ENCODE measurements at regions not wholly inside any gene's neighbourhood (a gene's known extent, or its start where the extent isn't known, plus 50 kb on each side); places are given as distances from the start of the nearest gene placed in this dataset.

DNA sequence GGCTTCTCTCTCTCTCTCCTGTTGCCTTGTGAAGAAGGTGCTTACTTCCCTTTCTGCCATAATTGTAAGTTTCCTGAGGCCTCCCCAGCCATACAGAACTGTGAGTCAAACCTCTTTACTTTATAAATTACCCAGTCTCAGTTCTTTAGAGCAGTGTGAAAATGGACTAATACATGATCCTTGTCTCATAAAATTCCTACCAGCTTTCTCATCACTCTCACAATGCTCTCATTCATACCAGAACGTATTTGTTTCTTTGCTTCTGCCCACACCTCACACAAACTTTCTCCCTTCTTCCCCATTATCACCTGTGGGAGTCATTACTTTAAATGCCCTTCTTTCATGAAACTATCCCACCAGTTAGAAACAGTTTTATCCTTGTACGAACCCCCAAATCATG, 62.7 kb upstream of the ARHGAP42 start:
- in situ Hi-C loops (cut with HindIII; ENCODE audit: low pct_unique_long_range_greater_than_20kb, low sequenced_read_pairs), result no loop called here
- no TSS peak for BruUV-seq (replicated peaks)
- intact Hi-C loops (cut with micrococcal nuclease; ENCODE audit: unreplicated experiment), result no loop called here
- DNase-seq (ENCODE audit: low read depth, low spot score) (no peak), ATAC-seq (no peak)
- Histone ChIP-seq H3K36me3 (ENCODE audit: control insufficient read depth, insufficient read depth, low read length) (no peaks in the 10 kb centered on the region), H3K4me3 (ENCODE audit: low read depth in 2 of 2, low read length in 2 of 2) (no peak overlapping the region), H3K4me1 (ENCODE audit: control insufficient read depth, insufficient read depth, low read length) (no peaks in the 10 kb centered on the region), H3K27me3 (ENCODE audit: control insufficient read depth, insufficient read depth, low read length) (no peaks in the 10 kb centered on the region), H3K9me3 (ENCODE audit: control insufficient read depth, insufficient read depth, low read depth, low read length) (peaks cover 13% of the 10 kb centered on the region; the same call in 1 of the 2 replicates), H3K27ac (ENCODE audit: low read length) (no peak overlapping the region)
- ChIA-PET POLR2A (no interaction called here), CTCF (interaction anchor here (0.5 kb wide), 1 partner anchor 63 kb away, joined by 4 read pairs; no protein-coding TSS in a partner anchor)
- no peak for TF ChIP-seq SIN3A (IDR thresholded peaks at IDR 0.05; ENCODE audit: borderline replicate concordance, insufficient read depth, low read depth, low read length)
- no peak for TF ChIP-seq CTCF (IDR thresholded peaks at IDR 0.05)
- TF ChIP-seq POLR2AphosphoS5 (IDR thresholded peaks at IDR 0.05; ENCODE audit: low read depth, low read length), result no peak
- no peak for TF ChIP-seq TCF7L2 (IDR thresholded peaks at IDR 0.05; ENCODE audit: low read depth, low read length)
- no peak for TF ChIP-seq REST (IDR thresholded peaks at IDR 0.05; ENCODE audit: insufficient read depth in 1 of 2, low read depth in 2 of 2, low read length in 1 of 2)

- H3K9me3 ChIP-seq (ENCODE audit: control insufficient read depth, insufficient read depth, low read depth, low read length), result peaks cover 13% of the 10 kb centered on the region; the same call in 1 of the 2 replicates
- DNase-seq (ENCODE audit: low read depth, low spot score) (no peak), ATAC-seq (no peak)
- intact Hi-C loops (cut with micrococcal nuclease; ENCODE audit: unreplicated experiment) (no loop called here), in situ Hi-C loops (cut with HindIII; ENCODE audit: low pct_unique_long_range_greater_than_20kb, low sequenced_read_pairs) (no loop called here)
- ChIA-PET POLR2A (no interaction called here), CTCF (no interaction called here)
- TF ChIP-seq TCF7L2 (IDR thresholded peaks at IDR 0.05; ENCODE audit: low read depth, low read length) (no peak), POLR2AphosphoS5 (IDR thresholded peaks at IDR 0.05; ENCODE audit: low read depth, low read length) (no peak), SIN3A (IDR thresholded peaks at IDR 0.05; ENCODE audit: borderline replicate concordance, insufficient read depth, low read depth, low read length) (no peak), REST (IDR thresholded peaks at IDR 0.05; ENCODE audit: insufficient read depth in 1 of 2, low read depth in 2 of 2, low read length in 1 of 2) (no peak), CTCF (IDR thresholded peaks at IDR 0.05) (no peak)
- H3K27ac ChIP-seq (ENCODE audit: low read length), result no peak overlapping the region
- BruUV-seq (replicated peaks), result no TSS peak
- no peaks in the 10 kb centered on the region for H3K36me3 ChIP-seq (ENCODE audit: control insufficient read depth, insufficient read depth, low read length)
- H3K4me3 ChIP-seq (ENCODE audit: low read depth in 2 of 2, low read length in 2 of 2), result no peak overlapping the region
- H3K27me3 ChIP-seq (ENCODE audit: control insufficient read depth, insufficient read depth, low read length), result no peaks in the 10 kb centered on the region
- no peaks in the 10 kb centered on the region for H3K4me1 ChIP-seq (ENCODE audit: control insufficient read depth, insufficient read depth, low read length)
Observed at GRCh38 chr11:100625041-100625440, 62.0 kb upstream of the ARHGAP42 start.

Measured in Panc1 (cell line).